T-helper 9 cell (primary cell): ENCODE measurements at regions not wholly inside any gene's neighbourhood (a gene's known extent, or its start where the extent isn't known, plus 50 kb on each side); places are given as distances from the start of the nearest gene placed in this dataset.
"Not testable (repeated sequence)": the region's sequence is repeated elsewhere in the genome, so short reads cannot be mapped to it uniquely, and the experiment has no call there.

Experiments
- DNase-seq: peaks from one replicate; pipeline ENCODE4 v3.0.0-alpha.2; 2020

- no peak for DNase-seq
Measured at GRCh38 chr10:2414039-2414438, 653.3 kb upstream of the PFKP start.

GRCh38 chr10:2410049-2410448, 657.3 kb upstream of the PFKP start:
- no peak for DNase-seq

DNA sequence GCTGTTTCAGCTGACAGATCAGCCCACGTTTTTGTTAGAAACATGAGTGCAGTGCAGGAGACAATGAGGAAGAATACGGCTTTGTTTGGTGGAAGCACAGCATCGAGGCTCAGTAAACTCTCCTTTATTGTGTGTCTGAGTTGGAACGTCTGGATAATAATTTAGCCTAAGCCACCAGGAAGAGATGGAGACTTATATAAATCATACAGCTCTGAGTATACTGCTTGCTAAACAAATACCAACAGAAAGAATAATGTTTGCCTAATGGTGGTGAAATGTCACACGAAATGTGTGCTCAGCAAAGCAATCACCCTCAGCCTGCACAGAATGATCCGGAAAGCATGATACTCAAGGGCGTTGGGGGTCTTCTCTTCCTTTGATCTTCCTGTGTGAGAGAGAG, 664.1 kb upstream of the ADARB2 start:
- DNase-seq, result no peak

GRCh38 chr10:2399482-2399881, 662.2 kb upstream of the ADARB2 start:
- DNase-seq, result no peak

GRCh38 chr10:2392145-2392812, 655.0 kb upstream of the ADARB2 start:
- DNase-seq, result no peak

GRCh38 chr10:2387672-2388071, 650.3 kb upstream of the ADARB2 start:
- no peak for DNase-seq

DNA sequence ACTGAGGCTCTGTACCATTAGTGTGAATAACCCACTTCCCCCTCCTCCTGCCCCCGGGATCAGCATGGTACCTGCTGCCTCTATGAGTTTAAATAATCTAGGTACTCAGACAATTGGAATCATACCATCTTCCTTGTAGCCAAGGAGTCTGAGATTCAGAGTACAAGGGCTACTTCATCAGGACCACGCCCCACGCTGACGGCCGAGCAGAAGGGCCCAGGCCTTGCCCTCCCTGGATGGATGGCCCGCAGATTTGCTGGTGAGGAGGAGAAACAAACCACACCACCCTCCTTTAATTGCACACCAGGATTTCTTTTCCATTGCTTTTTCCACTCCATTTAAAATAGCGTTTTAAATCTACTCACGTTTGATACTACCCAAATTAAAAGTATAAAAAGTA, 649.9 kb upstream of the ADARB2 start:
- DNase-seq, result no peak

DNA sequence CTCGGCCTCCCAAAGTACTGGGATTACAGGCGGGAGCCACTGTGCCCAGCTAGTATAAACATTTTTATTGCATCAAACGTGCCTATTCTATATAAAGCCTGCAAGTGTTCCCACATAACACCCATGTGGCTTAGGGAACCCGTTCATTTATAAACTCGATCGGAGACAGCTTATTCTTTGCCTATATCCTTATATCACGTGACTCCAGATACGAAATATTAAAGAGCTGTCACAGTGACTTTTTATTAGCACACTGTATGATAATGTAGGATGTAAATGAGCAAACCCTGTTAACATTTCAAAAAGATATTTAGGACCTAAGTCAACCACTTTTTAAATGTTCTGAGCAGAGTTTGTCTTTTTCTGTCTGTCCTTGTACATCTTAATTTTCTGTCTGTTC, 642.9 kb upstream of the ADARB2 start:
- no peak for DNase-seq

- DNase-seq, result no peak
Measured at GRCh38 chr10:2367083-2367482, 629.8 kb upstream of the ADARB2 start.

- no peak for DNase-seq
Measured at GRCh38 chr10:2366264-2366931, 629.1 kb upstream of the ADARB2 start.

GRCh38 chr10:2362331-2362730, 625.0 kb upstream of the ADARB2 start:
- no peak for DNase-seq

DNA sequence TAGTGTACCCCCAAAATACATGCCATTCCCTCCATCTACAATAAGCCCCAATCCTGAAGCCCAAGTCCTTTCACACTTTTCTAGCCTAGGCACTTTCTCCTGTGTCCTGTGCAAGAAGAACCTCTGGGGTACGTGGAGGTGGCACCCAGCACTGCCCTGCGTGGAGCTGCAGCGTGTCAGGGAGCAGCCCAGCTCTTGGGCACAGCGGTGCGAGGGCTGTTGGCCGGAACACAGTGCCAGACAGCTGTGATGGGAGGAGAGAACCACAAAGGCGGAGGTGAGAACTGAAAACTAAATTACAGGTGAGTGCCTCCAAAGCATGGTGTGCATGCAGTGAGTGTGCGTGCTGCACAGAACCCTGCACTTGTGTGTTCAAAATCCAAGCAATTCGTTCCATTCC, 621.3 kb upstream of the ADARB2 start:
- DNase-seq, result no peak

GRCh38 chr10:2356670-2357069, 619.3 kb upstream of the ADARB2 start:
- DNase-seq, result no peak

- no peak for DNase-seq
Measured at GRCh38 chr10:2351566-2351965, 614.2 kb upstream of the ADARB2 start.

DNA sequence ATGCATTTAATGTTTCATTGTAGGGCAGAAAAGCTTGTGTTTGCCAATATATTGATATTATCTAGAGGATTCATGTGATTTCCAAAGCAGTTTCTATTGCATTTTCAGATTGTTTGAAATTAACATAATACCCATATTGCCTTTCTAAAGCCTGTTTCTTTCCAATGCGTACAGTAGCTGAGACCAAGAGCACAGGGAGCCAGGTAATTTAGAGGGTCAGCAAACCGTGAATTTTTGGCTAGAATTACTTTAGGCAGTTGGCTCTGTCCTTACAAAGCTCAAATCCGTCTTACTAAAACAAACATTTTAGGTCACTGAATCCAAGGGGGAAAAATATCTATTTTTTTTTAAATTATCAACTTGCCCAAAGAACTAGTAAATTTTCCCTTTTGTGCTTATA, 604.9 kb upstream of the ADARB2 start:
- no peak for DNase-seq

GRCh38 chr10:2340831-2341647, 603.7 kb upstream of the ADARB2 start:
- DNase-seq, result no peak

DNA sequence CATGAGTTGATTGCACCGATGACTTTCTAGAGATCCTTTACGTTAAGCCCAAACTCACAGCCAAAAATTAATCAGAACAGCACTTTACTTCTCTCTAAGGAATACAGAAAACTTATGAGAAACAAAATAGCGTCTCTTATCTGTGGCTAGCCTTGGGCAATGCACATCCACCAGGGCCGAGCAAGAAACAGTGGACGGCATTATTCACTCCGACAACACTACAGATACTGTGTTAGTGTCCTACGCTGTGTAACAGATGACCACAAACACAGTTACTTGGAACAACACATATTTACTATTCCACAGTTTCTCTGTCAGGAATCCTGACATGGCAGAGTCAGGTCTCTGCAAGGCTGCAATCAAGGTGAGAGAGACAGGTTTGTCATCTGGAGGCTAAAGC, 598.3 kb upstream of the ADARB2 start:
- DNase-seq, result no peak

DNA sequence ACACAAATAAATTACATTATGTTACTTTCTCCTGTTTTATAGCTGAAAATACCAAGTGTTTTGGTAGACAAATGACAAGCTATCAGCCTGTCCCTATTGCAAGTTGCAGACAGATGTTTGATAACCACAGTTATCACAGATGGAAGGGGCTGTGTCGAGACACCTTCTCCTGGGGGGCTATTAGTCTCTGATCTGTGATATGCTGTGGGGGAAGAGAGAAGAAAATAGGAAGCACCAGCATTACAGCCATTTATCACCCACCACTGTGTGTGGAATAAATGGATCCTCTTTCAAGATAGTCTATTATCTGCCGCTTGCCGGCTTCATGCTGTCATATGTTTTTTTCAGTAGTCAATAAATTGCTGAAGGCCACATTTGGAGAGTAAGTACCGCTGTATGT, 597.2 kb upstream of the ADARB2 start:
- no peak for DNase-seq

GRCh38 chr10:2329082-2329481, 591.8 kb upstream of the ADARB2 start:
- DNase-seq, result no peak

GRCh38 chr10:2326411-2326810, 589.1 kb upstream of the ADARB2 start:
- no peak for DNase-seq

DNA sequence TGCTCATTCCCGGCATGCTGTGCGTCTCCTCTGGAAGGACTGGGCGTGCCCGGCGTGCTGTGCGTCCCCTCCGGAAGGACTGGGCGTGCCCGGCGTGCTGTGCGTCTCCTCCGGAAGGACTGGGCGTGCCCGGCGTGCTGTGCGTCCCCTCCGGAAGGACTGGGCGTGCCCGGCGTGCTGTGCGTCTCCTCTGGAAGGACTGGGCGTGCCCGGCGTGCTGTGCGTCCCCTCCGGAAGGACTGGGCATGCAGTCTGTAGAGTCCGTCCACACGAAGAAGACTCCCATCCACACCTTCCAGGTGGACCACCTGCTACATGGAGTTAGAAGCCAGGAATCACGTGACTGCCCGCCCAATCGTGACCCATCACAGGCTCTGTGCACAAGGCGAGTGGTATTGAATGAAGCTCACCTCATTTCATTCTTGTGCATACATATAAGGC, 577.7 kb upstream of the ADARB2 start:
- DNase-seq, result not testable (repeated sequence)

- DNase-seq, result no peak
Measured at GRCh38 chr10:2306081-2306480, 568.8 kb upstream of the ADARB2 start.

GRCh38 chr10:2303169-2303568, 565.8 kb upstream of the ADARB2 start:
- DNase-seq, result no peak

- DNase-seq, result no peak
Measured at GRCh38 chr10:2301227-2301626, 563.9 kb upstream of the ADARB2 start.
